ENCODE measurements at regions not wholly inside any gene's neighbourhood (a gene's known extent, or its start where the extent isn't known, plus 50 kb on each side); places are given as distances from the start of the nearest gene placed in this dataset.

DNA sequence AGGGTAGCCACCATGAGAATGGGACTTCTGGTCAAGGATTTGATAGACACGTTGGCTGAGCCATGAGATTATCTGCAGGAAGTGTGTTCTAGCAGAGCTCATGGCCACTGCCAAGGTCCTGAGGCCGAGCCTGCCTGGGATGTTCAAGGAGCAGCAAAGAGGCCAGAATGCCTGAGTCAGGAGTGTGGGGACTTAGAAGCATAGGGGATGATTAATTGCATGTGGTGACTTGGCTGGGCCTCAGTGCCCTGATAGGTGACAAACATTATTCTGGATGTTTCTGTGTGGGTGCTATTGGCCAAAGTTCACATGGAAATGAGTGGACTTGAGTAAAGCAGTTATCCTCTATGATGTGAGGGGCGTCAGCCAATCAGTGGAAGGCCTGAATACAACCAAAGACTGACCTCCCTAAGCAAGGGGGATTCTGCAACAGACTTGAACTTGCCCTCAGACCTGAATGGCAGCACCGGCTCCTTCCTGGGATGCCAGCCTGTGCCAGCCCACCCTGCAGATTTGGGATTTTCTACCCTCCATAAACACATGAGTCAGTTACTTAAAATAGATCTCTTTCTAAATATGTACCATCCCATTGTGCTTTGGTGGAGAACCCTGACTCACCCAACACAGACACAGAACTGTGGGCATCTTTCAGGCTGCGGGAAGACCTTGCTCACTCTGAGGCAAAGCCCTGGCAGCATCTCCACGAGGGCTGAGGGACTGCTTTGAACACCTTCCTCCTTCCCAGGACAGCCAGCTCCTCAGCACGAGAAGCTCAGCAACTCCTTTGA lies 363.9 kb upstream of the MGMT start:
- no peak overlapping the region for H3K4me3 ChIP-seq (ENCODE audit: low read depth in 1 of 2, low read length in 2 of 2)
- peaks cover 51% of the 10 kb centered on the region for H3K4me1 ChIP-seq (ENCODE audit: insufficient read depth, low read length)
- ATAC-seq (ENCODE audit: insufficient read depth, low read depth) = no peak
- no peaks in the 10 kb centered on the region for H4K20me1 ChIP-seq (ENCODE audit: insufficient read depth, low read length)
- no peaks in the 10 kb centered on the region for H3K27me3 ChIP-seq (ENCODE audit: insufficient read depth, low read length, poor library complexity)
- H3K4me2 ChIP-seq (ENCODE audit: insufficient read depth, low read length) = no peak overlapping the region
- H3K79me2 ChIP-seq (ENCODE audit: insufficient read depth, low read length) = no peaks in the 10 kb centered on the region
- no peaks in the 10 kb centered on the region for H3K9me3 ChIP-seq (ENCODE audit: insufficient read depth, low read length, severe bottlenecking)
- H3K9ac ChIP-seq (ENCODE audit: low read depth, low read length) = no peak overlapping the region
- no peak for DNase-seq
- no peak overlapping the region for H2AFZ ChIP-seq (ENCODE audit: low read depth, low read length)
- H3K27ac ChIP-seq (ENCODE audit: low read length) = no peak overlapping the region
- TF ChIP-seq CTCF (IDR thresholded peaks at IDR 0.05; ENCODE audit: borderline replicate concordance, extremely low read depth, low read length, poor library complexity, severe bottlenecking) (no peak), EZH2 (IDR thresholded peaks at IDR 0.05; ENCODE audit: borderline replicate concordance, low read depth, low read length, severe bottlenecking) (no peak)
- no peaks in the 10 kb centered on the region for H3K36me3 ChIP-seq (ENCODE audit: insufficient read depth, low read length)

DNA sequence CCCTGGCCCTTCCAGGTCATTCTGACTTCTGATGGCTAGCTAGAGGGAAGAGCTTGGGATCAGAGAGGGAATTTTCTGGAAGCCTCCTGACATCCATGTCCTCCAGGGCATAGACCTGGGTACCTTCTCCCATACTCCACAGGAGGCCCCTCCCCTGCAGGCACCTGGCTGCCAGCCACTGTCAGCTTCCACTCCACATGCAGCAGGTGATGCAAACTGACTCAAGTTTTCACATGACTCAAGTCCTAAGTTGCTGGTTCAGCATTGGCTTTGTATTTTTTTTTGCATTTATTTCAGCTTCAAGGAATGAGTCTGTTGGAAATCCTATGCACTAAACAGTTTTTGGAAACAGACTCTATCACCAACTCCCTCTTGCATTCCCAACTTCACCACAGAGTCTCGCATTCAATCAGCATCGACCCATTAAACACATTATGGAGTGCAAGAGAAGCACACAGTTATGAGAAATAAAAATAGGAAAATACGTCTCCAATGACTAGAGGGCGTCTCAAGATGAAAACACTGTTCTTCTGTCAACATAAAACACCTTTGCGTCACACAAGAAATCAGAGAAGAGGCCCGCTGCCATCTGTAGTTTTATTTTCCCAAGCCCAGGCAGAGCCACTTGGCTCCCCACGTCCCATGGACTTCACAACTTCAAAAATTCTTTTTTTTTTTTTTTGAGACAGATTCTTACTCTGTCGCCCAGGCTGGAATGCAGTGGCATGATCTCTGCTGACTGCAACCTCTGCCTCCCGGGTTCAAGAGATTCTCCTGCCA lies 362.6 kb upstream of the MGMT start:
- Histone ChIP-seq H2AFZ (ENCODE audit: low read depth, low read length) (no peak overlapping the region), H3K27ac (ENCODE audit: low read length) (no peak overlapping the region), H3K36me3 (ENCODE audit: insufficient read depth, low read length) (no peaks in the 10 kb centered on the region), H3K79me2 (ENCODE audit: insufficient read depth, low read length) (no peaks in the 10 kb centered on the region), H4K20me1 (ENCODE audit: insufficient read depth, low read length) (no peaks in the 10 kb centered on the region), H3K4me3 (ENCODE audit: low read depth in 1 of 2, low read length in 2 of 2) (no peak overlapping the region), H3K9me3 (ENCODE audit: insufficient read depth, low read length, severe bottlenecking) (no peaks in the 10 kb centered on the region), H3K9ac (ENCODE audit: low read depth, low read length) (no peak overlapping the region), H3K27me3 (ENCODE audit: insufficient read depth, low read length, poor library complexity) (no peaks in the 10 kb centered on the region), H3K4me2 (ENCODE audit: insufficient read depth, low read length) (no peak overlapping the region), H3K4me1 (ENCODE audit: insufficient read depth, low read length) (peaks cover 48% of the 10 kb centered on the region)
- TF ChIP-seq CTCF (IDR thresholded peaks at IDR 0.05; ENCODE audit: borderline replicate concordance, extremely low read depth, low read length, poor library complexity, severe bottlenecking) (no peak), EZH2 (IDR thresholded peaks at IDR 0.05; ENCODE audit: borderline replicate concordance, low read depth, low read length, severe bottlenecking) (no peak)
- no peak for DNase-seq
- no peak for ATAC-seq (ENCODE audit: insufficient read depth, low read depth)

GRCh38 chr10:129105266-129105665 lies 361.8 kb upstream of the MGMT start:
- Histone ChIP-seq H3K4me1 (ENCODE audit: insufficient read depth, low read length) (peaks cover 43% of the 10 kb centered on the region), H3K79me2 (ENCODE audit: insufficient read depth, low read length) (no peaks in the 10 kb centered on the region), H3K4me3 (ENCODE audit: low read depth in 1 of 2, low read length in 2 of 2) (no peak overlapping the region), H3K27me3 (ENCODE audit: insufficient read depth, low read length, poor library complexity) (no peaks in the 10 kb centered on the region), H3K9ac (ENCODE audit: low read depth, low read length) (no peak overlapping the region), H2AFZ (ENCODE audit: low read depth, low read length) (no peak overlapping the region), H3K9me3 (ENCODE audit: insufficient read depth, low read length, severe bottlenecking) (no peaks in the 10 kb centered on the region), H3K4me2 (ENCODE audit: insufficient read depth, low read length) (no peak overlapping the region), H4K20me1 (ENCODE audit: insufficient read depth, low read length) (no peaks in the 10 kb centered on the region), H3K36me3 (ENCODE audit: insufficient read depth, low read length) (no peaks in the 10 kb centered on the region), H3K27ac (ENCODE audit: low read length) (no peak overlapping the region; the same call in 1 of the 2 replicates)
- TF ChIP-seq CTCF (IDR thresholded peaks at IDR 0.05; ENCODE audit: borderline replicate concordance, extremely low read depth, low read length, poor library complexity, severe bottlenecking) (no peak), EZH2 (IDR thresholded peaks at IDR 0.05; ENCODE audit: borderline replicate concordance, low read depth, low read length, severe bottlenecking) (no peak)
- no peak for DNase-seq
- ATAC-seq (ENCODE audit: insufficient read depth, low read depth) = no peak
